Body of pancreas (tissue), 4 donors: ENCODE measurements at regions not wholly inside any gene's neighbourhood (a gene's known extent, or its start where the extent isn't known, plus 50 kb on each side); places are given as distances from the start of the nearest gene placed in this dataset.

Experiments
- POLR2A ChIP-seq, 3 donors: fragments of 450-650 bp; IDR thresholded peaks; one replicate each; pipeline ENCODE4 v1.6.1; 2016; ENCODE audit warnings: antibody characterized with exemption in 3 of 3, mild to moderate bottlenecking in 2 of 3
- TF ChIP-seq, protein P1 (sequence below), 7 experiments: fragments of 450-650 bp in 4 of 7; fragments of 200-600 bp in 3 of 7; sonication (generic) in 3 of 7; IDR thresholded peaks; one replicate each; pipeline ENCODE4 v1.5.1; 2016 to 2019; ENCODE audit warnings: antibody characterized with exemption in 7 of 7

DNA sequence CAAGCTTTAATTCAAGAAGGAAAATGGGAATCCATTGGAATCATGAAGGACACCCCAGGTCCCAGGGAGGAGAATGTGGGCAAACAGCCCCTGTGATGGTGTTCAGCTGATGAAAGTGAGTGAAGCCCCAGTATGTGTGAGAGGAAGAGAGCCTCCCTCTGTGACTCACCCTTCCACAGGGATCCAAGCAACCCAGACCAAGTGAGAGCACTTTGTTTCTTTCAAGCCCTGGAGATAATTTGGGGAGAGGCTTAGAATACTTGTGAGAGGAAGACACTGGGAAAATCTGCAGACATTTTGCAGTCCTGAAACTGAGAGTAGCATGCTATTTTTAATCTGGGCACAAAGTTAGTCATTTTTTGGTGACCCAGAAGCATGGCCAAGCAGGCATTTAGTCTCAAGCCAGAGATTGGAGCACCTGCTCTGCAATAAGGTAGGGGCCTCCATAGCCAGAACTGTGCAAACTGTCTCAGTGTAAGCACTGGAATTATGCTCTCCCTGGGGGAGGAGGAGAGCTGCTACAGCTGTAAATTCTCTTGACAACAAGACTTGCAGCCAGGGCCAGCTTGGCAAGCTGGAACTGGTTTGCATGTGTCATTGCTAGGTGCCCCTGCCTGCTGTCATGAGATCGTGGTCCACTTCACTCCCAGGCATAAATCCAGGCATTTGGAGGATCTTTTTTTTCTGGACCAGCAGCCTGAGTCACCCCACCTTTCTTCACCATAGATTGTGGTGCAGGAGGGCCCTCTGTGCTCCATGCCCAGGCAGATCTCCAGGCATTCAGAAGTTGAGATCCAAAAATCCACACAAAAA is 537.8 kb upstream of the DPPA4 start:
- TF ChIP-seq, protein P1, sequence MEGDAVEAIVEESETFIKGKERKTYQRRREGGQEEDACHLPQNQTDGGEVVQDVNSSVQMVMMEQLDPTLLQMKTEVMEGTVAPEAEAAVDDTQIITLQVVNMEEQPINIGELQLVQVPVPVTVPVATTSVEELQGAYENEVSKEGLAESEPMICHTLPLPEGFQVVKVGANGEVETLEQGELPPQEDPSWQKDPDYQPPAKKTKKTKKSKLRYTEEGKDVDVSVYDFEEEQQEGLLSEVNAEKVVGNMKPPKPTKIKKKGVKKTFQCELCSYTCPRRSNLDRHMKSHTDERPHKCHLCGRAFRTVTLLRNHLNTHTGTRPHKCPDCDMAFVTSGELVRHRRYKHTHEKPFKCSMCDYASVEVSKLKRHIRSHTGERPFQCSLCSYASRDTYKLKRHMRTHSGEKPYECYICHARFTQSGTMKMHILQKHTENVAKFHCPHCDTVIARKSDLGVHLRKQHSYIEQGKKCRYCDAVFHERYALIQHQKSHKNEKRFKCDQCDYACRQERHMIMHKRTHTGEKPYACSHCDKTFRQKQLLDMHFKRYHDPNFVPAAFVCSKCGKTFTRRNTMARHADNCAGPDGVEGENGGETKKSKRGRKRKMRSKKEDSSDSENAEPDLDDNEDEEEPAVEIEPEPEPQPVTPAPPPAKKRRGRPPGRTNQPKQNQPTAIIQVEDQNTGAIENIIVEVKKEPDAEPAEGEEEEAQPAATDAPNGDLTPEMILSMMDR (IDR thresholded peaks at IDR 0.05), result no peak
- TF ChIP-seq POLR2A (IDR thresholded peaks at IDR 0.05), result no peak
